ENCODE measurements at regions not wholly inside any gene's neighbourhood (a gene's known extent, or its start where the extent isn't known, plus 50 kb on each side); places are given as distances from the start of the nearest gene placed in this dataset.

GRCh38 chr2:118363604-118364003, 275.3 kb downstream of the INSIG2 start:
- no peak for DNase-seq
- Mint-ChIP-seq H3K9me3 (peaks cover 0 to 6% (median 1%) of the 10 kb centered on the region in 7 donors), H3K27me3 (peaks cover 32% of the 10 kb centered on the region), H3K36me3 (no peaks in the 10 kb centered on the region), H3K4me3 (no peak overlapping the region), H3K4me1 (no peaks in the 10 kb centered on the region), H3K27ac (no peak overlapping the region)
- Histone ChIP-seq H3K36me3 (ENCODE audit: control insufficient read depth, insufficient read depth, low read length) (no peaks in the 10 kb centered on the region), H3K27me3 (ENCODE audit: control insufficient read depth, insufficient read depth, low read length) (peaks cover 7% of the 10 kb centered on the region), H3K4me1 (ENCODE audit: control insufficient read depth, insufficient read depth, low read length, poor library complexity, severe bottlenecking) (no peaks in the 10 kb centered on the region), H3K27ac (ENCODE audit: insufficient read depth, low read length, poor library complexity, severe bottlenecking) (no peak overlapping the region), H3K9me3 (ENCODE audit: control insufficient read depth in 2 of 2, low read length in 2 of 2) (no peaks in the 10 kb centered on the region), H3K4me3 (ENCODE audit: low read depth, low read length) (no peak overlapping the region)
- ATAC-seq (ENCODE audit: low read depth in 2 of 2): no peak

GRCh38 chr2:118356051-118356450, 267.8 kb downstream of the INSIG2 start:
- peaks cover 7% of the 10 kb centered on the region for H3K27me3 ChIP-seq (ENCODE audit: control insufficient read depth, insufficient read depth, low read length)
- Mint-ChIP-seq H3K4me3 (no peak overlapping the region), H3K36me3 (no peaks in the 10 kb centered on the region), H3K4me1 (no peaks in the 10 kb centered on the region), H3K27ac (no peak overlapping the region), H3K27me3 (peaks cover 23% of the 10 kb centered on the region), H3K9me3 (peaks cover 0 to 8% (median 2%) of the 10 kb centered on the region in 7 donors)
- ATAC-seq (ENCODE audit: low read depth in 2 of 2) (no peak), DNase-seq (no peak)
- H3K9me3 ChIP-seq (ENCODE audit: control insufficient read depth in 2 of 2, low read length in 2 of 2): no peaks in the 10 kb centered on the region
- H3K27ac ChIP-seq (ENCODE audit: insufficient read depth, low read length, poor library complexity, severe bottlenecking): no peak overlapping the region
- no peak overlapping the region for H3K4me3 ChIP-seq (ENCODE audit: low read depth, low read length)
- no peaks in the 10 kb centered on the region for H3K36me3 ChIP-seq (ENCODE audit: control insufficient read depth, insufficient read depth, low read length)
- no peaks in the 10 kb centered on the region for H3K4me1 ChIP-seq (ENCODE audit: control insufficient read depth, insufficient read depth, low read length, poor library complexity, severe bottlenecking)

GRCh38 chr2:118351796-118352195, 263.5 kb downstream of the INSIG2 start:
- Histone ChIP-seq H3K4me3 (ENCODE audit: low read depth, low read length) (no peak overlapping the region), H3K9me3 (ENCODE audit: control insufficient read depth in 2 of 2, low read length in 2 of 2) (no peaks in the 10 kb centered on the region), H3K27ac (ENCODE audit: insufficient read depth, low read length, poor library complexity, severe bottlenecking) (no peak overlapping the region), H3K27me3 (ENCODE audit: control insufficient read depth, insufficient read depth, low read length) (peaks cover 17% of the 10 kb centered on the region), H3K36me3 (ENCODE audit: control insufficient read depth, insufficient read depth, low read length) (no peaks in the 10 kb centered on the region), H3K4me1 (ENCODE audit: control insufficient read depth, insufficient read depth, low read length, poor library complexity, severe bottlenecking) (no peaks in the 10 kb centered on the region)
- no peak overlapping the region for H3K27ac Mint-ChIP-seq
- no peaks in the 10 kb centered on the region for H3K4me1 Mint-ChIP-seq
- no peak for DNase-seq
- H3K9me3 Mint-ChIP-seq: peaks cover 0 to 5% (median 0%) of the 10 kb centered on the region in 7 donors
- no peak overlapping the region for H3K4me3 Mint-ChIP-seq
- H3K27me3 Mint-ChIP-seq: peaks cover 14% of the 10 kb centered on the region
- no peaks in the 10 kb centered on the region for H3K36me3 Mint-ChIP-seq
- no peak for ATAC-seq (ENCODE audit: low read depth in 2 of 2)

- Mint-ChIP-seq H3K27me3 (peaks cover 9% of the 10 kb centered on the region), H3K4me3 (no peak overlapping the region), H3K4me1 (no peaks in the 10 kb centered on the region), H3K36me3 (no peaks in the 10 kb centered on the region), H3K27ac (no peak overlapping the region), H3K9me3 (peaks cover 0 to 5% (median 0%) of the 10 kb centered on the region in 7 donors)
- ATAC-seq (ENCODE audit: low read depth in 2 of 2) (no peak), DNase-seq (no peak)
- no peak overlapping the region for H3K4me3 ChIP-seq (ENCODE audit: low read depth, low read length)
- H3K36me3 ChIP-seq (ENCODE audit: control insufficient read depth, insufficient read depth, low read length): no peaks in the 10 kb centered on the region
- H3K27ac ChIP-seq (ENCODE audit: insufficient read depth, low read length, poor library complexity, severe bottlenecking): no peak overlapping the region
- H3K4me1 ChIP-seq (ENCODE audit: control insufficient read depth, insufficient read depth, low read length, poor library complexity, severe bottlenecking): no peaks in the 10 kb centered on the region
- peaks cover 17% of the 10 kb centered on the region for H3K27me3 ChIP-seq (ENCODE audit: control insufficient read depth, insufficient read depth, low read length)
- no peaks in the 10 kb centered on the region for H3K9me3 ChIP-seq (ENCODE audit: control insufficient read depth in 2 of 2, low read length in 2 of 2)
These were observed 262.4 kb downstream of the INSIG2 start for GRCh38 chr2:118350621-118351020.

- H3K36me3 Mint-ChIP-seq: no peaks in the 10 kb centered on the region
- ATAC-seq (ENCODE audit: low read depth in 2 of 2): no peak
- no peak overlapping the region for H3K4me3 Mint-ChIP-seq
- Histone ChIP-seq H3K36me3 (ENCODE audit: control insufficient read depth, insufficient read depth, low read length) (no peaks in the 10 kb centered on the region), H3K27ac (ENCODE audit: insufficient read depth, low read length, poor library complexity, severe bottlenecking) (no peak overlapping the region), H3K4me1 (ENCODE audit: control insufficient read depth, insufficient read depth, low read length, poor library complexity, severe bottlenecking) (no peaks in the 10 kb centered on the region), H3K27me3 (ENCODE audit: control insufficient read depth, insufficient read depth, low read length) (peaks cover 17% of the 10 kb centered on the region), H3K9me3 (ENCODE audit: control insufficient read depth in 2 of 2, low read length in 2 of 2) (no peaks in the 10 kb centered on the region), H3K4me3 (ENCODE audit: low read depth, low read length) (no peak overlapping the region)
- peaks cover 0 to 5% (median 0%) of the 10 kb centered on the region in 7 donors for H3K9me3 Mint-ChIP-seq
- no peak overlapping the region for H3K27ac Mint-ChIP-seq
- H3K27me3 Mint-ChIP-seq: peaks cover 8% of the 10 kb centered on the region
- no peaks in the 10 kb centered on the region for H3K4me1 Mint-ChIP-seq
- DNase-seq: no peak
These were observed 261.1 kb downstream of the INSIG2 start for GRCh38 chr2:118349365-118349764.

- Mint-ChIP-seq H3K27me3 (peaks cover 8% of the 10 kb centered on the region), H3K4me3 (no peak overlapping the region), H3K9me3 (peaks cover 0 to 5% (median 0%) of the 10 kb centered on the region in 7 donors), H3K27ac (no peak overlapping the region), H3K36me3 (no peaks in the 10 kb centered on the region), H3K4me1 (no peaks in the 10 kb centered on the region)
- Histone ChIP-seq H3K36me3 (ENCODE audit: control insufficient read depth, insufficient read depth, low read length) (no peaks in the 10 kb centered on the region), H3K4me3 (ENCODE audit: low read depth, low read length) (no peak overlapping the region), H3K27me3 (ENCODE audit: control insufficient read depth, insufficient read depth, low read length) (peaks cover 17% of the 10 kb centered on the region), H3K9me3 (ENCODE audit: control insufficient read depth in 2 of 2, low read length in 2 of 2) (no peaks in the 10 kb centered on the region), H3K27ac (ENCODE audit: insufficient read depth, low read length, poor library complexity, severe bottlenecking) (no peak overlapping the region), H3K4me1 (ENCODE audit: control insufficient read depth, insufficient read depth, low read length, poor library complexity, severe bottlenecking) (no peaks in the 10 kb centered on the region)
- DNase-seq (no peak), ATAC-seq (ENCODE audit: low read depth in 2 of 2) (no peak)
These were observed 260.2 kb downstream of the INSIG2 start for GRCh38 chr2:118348380-118349034.

GRCh38 chr2:118345465-118345864, 257.2 kb downstream of the INSIG2 start:
- Mint-ChIP-seq H3K4me1 (no peaks in the 10 kb centered on the region), H3K4me3 (no peak overlapping the region), H3K36me3 (no peaks in the 10 kb centered on the region), H3K27ac (no peak overlapping the region), H3K27me3 (peaks cover 1% of the 10 kb centered on the region), H3K9me3 (peaks cover 0 to 5% (median 0%) of the 10 kb centered on the region in 7 donors)
- H3K27ac ChIP-seq (ENCODE audit: insufficient read depth, low read length, poor library complexity, severe bottlenecking): no peak overlapping the region
- H3K4me1 ChIP-seq (ENCODE audit: control insufficient read depth, insufficient read depth, low read length, poor library complexity, severe bottlenecking): no peaks in the 10 kb centered on the region
- peaks cover 9% of the 10 kb centered on the region for H3K27me3 ChIP-seq (ENCODE audit: control insufficient read depth, insufficient read depth, low read length)
- ATAC-seq (ENCODE audit: low read depth in 2 of 2) (no peak), DNase-seq (no peak)
- no peaks in the 10 kb centered on the region for H3K36me3 ChIP-seq (ENCODE audit: control insufficient read depth, insufficient read depth, low read length)
- no peak overlapping the region for H3K4me3 ChIP-seq (ENCODE audit: low read depth, low read length)
- no peaks in the 10 kb centered on the region for H3K9me3 ChIP-seq (ENCODE audit: control insufficient read depth in 2 of 2, low read length in 2 of 2)

- no peak overlapping the region for H3K4me3 Mint-ChIP-seq
- no peak overlapping the region for H3K27ac ChIP-seq (ENCODE audit: insufficient read depth, low read length, poor library complexity, severe bottlenecking)
- peaks cover 6% of the 10 kb centered on the region for H3K27me3 ChIP-seq (ENCODE audit: control insufficient read depth, insufficient read depth, low read length)
- no peak for DNase-seq
- no peak overlapping the region for H3K4me3 ChIP-seq (ENCODE audit: low read depth, low read length)
- H3K36me3 Mint-ChIP-seq: no peaks in the 10 kb centered on the region
- H3K36me3 ChIP-seq (ENCODE audit: control insufficient read depth, insufficient read depth, low read length): no peaks in the 10 kb centered on the region
- no peaks in the 10 kb centered on the region for H3K4me1 ChIP-seq (ENCODE audit: control insufficient read depth, insufficient read depth, low read length, poor library complexity, severe bottlenecking)
- no peak for ATAC-seq (ENCODE audit: low read depth in 2 of 2)
- no peaks in the 10 kb centered on the region for H3K4me1 Mint-ChIP-seq
- peaks cover 0 to 22% (median 8%) of the 10 kb centered on the region in 7 donors for H3K9me3 Mint-ChIP-seq
- peaks cover 13% of the 10 kb centered on the region for H3K27me3 Mint-ChIP-seq
- H3K27ac Mint-ChIP-seq: no peak overlapping the region
- peaks cover 6 to 11% of the 10 kb centered on the region in 2 experiments for H3K9me3 ChIP-seq (ENCODE audit: control insufficient read depth in 2 of 2, low read length in 2 of 2)
These were observed 251.8 kb downstream of the INSIG2 start for GRCh38 chr2:118340103-118340502.
